HG02938 (cell line): ENCODE measurements at regions not wholly inside any gene's neighbourhood (a gene's known extent, or its start where the extent isn't known, plus 50 kb on each side); places are given as distances from the start of the nearest gene placed in this dataset.
"Not testable (repeated sequence)": the region's sequence is repeated elsewhere in the genome, so short reads cannot be mapped to it uniquely, and the experiment has no call there.

Experiments used
- ATAC-seq: cut with Tn5 transposase; IDR thresholded peaks from one replicate; pipeline ENCODE4 v1.9.1; 2021; ENCODE audit warnings: mild to moderate bottlenecking, moderate library complexity; ENCODE audit not compliant: unreplicated experiment

- peak; percentile 96 for ATAC-seq
These were observed 187.7 kb downstream of the SATB1 start for GRCh38 chr3:18237251-18238005.

DNA sequence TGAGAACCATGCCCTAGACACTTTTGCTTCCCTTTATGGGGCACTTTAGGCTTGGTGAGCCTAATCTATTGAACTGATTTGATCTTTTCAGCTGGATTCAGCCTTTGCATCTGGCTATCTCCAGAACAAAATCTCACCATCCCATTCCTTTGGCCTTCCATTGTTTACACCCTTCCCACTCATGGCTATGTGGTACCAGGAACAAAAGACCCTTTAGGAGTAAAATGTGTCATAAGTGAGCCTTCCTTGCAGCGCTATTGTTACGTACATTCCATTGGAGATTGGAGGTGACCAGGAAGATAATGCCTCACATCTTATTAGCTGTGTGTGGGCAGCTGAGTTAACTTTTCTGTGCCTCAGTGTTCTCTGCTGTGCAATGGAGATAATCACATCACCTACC, 188.4 kb downstream of the SATB1 start:
- no peak for ATAC-seq

DNA sequence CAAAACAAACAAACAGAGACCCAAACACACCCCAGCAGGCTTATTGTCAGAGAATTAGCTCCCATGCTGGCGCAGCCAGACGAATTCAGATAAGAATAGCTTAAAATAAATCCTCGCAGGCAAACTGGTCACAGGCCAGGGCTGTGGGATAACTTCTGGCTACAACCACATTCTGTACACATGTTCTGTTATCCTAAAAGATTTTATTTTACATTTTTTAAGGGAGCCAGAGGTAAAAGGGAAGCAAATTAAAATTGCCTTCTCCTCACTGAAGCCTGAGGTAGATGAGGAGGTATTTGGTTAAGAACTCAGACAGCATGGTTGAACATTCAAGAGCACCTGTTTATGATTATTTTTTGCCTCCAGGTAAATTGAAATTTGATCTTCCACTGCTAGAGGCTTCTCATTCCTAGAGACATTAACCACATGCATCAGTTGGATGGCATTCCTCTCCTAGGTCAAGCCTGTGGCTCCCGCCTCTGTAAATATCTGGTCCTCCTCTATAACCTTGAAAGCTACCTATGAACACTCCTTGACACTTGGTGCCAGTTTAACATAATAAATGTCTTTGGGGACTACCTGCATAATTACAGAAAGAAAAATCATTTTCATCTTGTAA, 190.3 kb downstream of the SATB1 start:
- no peak for ATAC-seq

DNA sequence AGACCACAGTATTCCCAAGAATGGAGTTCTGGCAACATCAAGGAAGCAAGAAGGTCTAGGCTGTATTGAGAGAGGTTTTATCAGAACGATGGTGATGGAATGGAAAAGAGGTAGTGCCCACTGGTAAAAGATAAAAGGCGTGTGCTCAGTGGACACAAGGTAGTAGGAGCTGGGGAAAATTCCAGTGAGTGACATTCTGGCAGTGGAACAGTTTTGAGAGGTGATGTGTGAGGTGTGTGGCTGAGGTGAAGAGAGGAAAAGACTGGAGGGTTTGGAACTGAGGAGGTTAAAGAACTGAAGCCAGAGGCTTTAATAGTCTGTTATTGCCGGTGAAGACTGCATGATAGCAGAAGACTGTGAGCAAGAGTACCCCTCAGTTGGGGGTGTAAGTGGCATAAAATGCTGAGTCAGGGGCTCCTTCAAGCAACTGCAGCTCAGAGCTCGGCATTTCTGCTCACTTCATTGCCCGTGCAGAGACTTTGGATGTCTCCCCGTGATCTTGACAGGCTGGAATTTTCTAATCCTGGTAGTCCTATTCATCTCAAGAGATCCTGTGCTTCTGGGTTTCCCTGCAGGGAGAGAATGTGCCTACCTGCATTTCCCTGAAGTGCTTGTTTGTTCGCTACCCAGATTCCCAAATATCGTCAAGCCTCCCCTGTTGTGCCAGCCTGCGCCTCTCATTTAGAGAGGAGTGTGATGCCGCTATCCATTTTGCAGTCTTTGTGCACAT, 191.0 kb downstream of the SATB1 start:
- no peak for ATAC-seq

- no peak for ATAC-seq
These were observed 192.8 kb downstream of the SATB1 start for GRCh38 chr3:18232317-18232716.

DNA sequence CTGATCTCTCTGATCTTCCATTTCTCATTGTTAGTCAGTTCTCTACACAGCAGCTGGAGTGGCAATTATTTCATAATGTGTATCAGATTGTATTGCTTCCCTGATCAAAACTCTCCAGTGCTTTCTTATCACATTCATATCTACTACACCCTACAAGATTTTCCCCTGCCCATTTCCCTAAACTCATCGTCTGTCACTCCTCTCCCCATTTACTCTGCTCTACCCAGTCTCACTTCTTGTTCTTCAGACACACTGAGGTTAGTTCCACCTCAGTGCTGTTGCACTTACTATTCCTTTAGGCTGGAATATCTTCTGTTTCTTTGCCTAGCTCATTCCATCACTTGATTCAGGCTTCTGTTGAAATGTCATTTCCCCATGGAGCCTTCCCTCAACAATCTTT, 197.1 kb downstream of the SATB1 start:
- ATAC-seq, result no peak

GRCh38 chr3:18225709-18226108, 199.4 kb downstream of the SATB1 start:
- no peak for ATAC-seq

DNA sequence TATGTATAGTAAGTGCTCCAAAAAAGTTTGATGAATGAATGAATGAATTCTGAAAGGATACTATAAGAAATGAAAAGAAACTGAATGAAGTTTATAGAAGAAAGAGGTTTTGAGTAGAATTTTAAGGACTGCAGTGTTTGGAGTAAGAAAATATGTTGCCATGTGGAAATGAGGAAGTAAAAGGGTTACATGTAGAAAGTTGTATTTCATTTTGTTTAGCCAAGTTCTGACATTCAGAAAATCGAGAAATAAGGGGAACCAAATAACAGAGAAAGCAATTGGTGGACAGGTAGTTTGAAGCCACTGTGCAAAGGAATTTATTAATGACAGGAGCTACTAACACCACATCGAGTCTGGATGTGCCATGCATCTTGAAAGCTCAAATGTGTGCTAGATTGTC, 200.7 kb downstream of the SATB1 start:
- ATAC-seq, result no peak

DNA sequence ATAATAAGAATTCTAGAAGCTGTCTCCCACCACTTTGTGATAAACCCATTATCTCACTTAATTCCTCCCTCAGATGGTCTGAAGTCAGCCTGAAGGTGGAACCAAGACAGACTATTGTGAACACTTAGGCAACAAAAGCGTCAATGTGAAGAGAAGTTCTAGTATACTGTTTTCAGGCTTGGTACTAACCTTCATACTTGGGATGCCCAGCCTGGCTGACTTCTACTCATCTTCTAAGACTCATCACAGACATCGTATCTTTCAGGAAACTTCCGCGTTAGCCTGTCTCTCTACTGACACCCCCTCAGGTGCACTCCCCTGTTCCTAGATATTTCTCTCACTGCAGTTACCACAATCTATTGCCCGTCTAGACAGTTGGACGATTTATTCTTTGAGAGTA, 201.2 kb downstream of the SATB1 start:
- ATAC-seq, result peak; percentile 31

GRCh38 chr3:18223571-18223970, 201.6 kb downstream of the SATB1 start:
- ATAC-seq, result peak; percentile 98

- ATAC-seq, result no peak
These were observed 202.5 kb downstream of the SATB1 start for GRCh38 chr3:18222686-18223085.

DNA sequence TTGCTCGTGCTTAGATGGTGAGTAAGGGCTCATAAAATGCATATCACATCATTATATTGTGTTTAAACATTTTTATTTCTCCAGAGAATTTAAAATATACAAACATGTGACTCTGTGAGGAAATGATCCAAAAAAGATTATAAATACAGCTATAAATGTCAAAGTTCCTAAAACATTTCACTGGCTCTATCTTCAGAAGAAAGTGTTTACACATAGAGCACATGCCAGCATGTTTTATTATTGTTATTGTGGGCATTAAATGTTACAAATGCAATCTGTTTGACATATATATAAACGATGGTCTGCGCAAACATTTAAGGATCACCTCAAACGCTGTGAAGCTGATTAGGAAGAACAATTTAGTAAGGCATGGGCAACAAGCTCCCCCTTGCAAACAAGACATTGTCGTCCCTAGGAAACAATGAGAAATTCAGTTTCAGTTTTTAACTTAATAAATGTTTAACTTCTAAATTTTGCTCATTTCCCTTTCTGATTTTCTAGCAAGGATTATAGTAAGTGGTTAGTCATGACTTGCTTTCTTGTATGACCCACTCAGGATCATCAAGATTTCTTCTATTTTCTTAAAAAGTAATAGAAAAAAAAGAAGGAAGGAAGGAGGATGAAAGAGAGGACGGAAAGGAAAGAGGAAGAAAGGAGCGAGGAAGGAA, 207.5 kb downstream of the SATB1 start:
- ATAC-seq, result peak; percentile 45

GRCh38 chr3:18216996-18217395, 208.1 kb downstream of the SATB1 start:
- ATAC-seq, result no peak

DNA sequence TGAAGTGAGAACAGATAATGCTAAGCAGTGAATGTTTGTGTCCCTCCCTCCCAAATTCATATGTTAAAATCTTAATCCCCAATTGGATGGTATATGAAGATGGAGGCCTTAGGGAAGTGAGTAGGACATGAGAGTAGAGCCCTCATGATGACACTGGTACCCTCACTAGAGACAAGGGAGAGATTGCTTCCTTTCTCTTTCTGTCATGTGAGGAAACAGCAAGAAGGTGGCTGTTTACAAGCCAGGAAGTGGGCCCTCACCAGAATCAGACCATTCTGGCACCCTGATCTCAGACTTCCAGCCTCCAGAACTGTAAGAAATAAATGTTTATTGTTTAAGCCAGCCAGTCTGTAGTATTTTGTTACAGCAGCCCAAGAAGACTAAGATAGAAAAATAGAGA, 209.5 kb downstream of the SATB1 start:
- no peak for ATAC-seq

GRCh38 chr3:18211116-18211515, 214.0 kb downstream of the SATB1 start:
- no peak for ATAC-seq

DNA sequence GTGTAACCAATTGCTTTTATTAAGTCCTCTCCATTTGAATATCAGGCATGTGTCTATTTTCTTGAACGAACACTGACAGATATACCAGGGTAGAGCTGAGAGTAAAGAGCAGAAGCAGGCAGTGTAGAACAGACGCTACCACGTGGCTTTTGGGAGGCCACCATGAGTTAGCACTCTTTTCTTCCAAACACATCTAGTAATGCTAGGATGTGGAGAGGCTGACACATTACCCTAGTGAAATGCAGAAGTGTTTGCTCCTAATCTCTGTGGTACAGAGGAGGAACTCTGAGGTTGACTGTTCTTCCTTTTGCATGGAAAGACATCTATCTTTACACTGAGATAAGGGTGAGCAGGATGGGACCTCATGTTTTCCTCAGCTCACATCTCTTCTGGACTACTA, 216.3 kb downstream of the SATB1 start:
- no peak for ATAC-seq

DNA sequence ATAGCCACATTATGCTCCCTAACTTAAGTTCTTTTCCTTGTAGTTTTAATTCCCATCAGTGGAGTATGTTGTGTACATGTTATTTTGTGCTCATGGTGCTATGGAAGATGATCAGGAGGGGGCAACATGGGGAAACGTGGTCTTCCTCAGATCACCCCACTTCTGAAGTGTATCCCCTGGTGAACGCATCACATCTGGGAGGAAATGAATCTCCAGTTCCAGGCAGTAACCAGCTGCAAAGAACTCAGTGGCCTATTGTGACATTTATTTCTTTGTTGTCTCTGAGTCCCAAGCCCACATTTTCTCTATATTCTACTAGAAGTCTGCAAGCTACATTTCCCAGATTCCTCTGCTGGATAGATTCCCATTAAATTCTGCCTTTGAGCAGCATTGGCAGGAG, 217.0 kb downstream of the SATB1 start:
- ATAC-seq, result no peak

DNA sequence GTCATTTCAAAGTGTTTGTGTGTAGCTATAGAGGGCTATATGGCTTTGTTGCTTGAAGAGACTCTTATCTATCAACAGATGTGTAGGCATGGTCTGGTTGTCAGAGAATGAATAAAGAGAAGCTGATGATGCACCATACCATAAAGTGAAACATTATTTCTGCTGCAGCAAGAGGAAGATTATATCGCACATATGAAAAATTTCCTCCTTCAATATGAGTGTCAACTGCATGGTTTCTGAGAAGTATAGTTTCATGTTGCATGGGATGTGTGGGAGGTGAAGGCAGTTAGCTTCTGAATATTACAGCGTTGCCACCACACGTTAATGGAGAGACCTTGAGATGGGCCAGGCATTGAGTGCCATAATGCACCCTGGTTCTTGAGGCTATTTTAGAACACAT, 217.9 kb downstream of the SATB1 start:
- ATAC-seq, result no peak

GRCh38 chr3:18205701-18206100, 219.4 kb downstream of the SATB1 start:
- not testable (repeated sequence) for ATAC-seq

DNA sequence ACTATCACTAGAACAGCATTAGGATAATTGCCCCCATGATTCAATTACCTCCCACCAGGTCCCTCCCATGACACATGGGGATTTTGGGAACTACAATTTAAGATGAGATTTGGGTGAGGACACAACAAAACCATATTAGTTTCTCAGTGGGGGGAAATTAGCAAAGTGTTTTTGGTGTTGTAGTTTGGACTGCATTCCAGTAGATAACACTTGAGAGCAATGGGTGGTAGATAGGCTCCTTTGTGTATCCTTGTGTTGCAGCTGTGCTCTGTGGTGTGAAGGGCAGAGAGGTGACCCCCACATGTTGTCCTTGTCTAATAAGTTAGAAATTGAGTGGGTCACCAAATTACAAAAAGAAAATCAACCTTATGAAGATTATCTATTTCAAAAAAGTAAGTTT, 223.8 kb downstream of the SATB1 start:
- no peak for ATAC-seq

GRCh38 chr3:18199757-18200156, 225.4 kb downstream of the SATB1 start:
- ATAC-seq, result no peak

DNA sequence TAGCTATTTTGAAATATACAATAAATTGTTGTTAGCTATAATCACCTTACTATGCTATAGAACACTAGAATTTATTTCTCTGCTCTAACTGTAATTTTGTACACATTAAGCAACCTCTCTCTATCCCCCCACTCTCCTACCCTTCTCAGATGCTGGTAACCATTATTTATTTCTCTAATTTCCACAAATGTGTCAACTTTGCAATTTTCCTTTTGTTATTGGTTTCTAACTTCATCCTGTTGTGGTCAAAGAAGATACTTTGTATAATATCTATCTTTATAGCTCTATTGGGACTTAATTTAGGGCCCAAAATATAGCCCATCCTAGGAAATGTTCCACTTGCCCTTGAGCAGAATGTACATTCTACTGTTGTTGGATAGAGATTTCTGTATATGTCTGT, 229.3 kb downstream of the SATB1 start:
- ATAC-seq, result no peak
